Choroid plexus epithelial cell (primary cell): ENCODE measurements at regions not wholly inside any gene's neighbourhood (a gene's known extent, or its start where the extent isn't known, plus 50 kb on each side); places are given as distances from the start of the nearest gene placed in this dataset.

Experiments
- DNase-seq: peaks from one replicate; pipeline ENCODE4 v3.0.0-alpha.2; 2010; ENCODE audit warnings: low read depth
- H3K4me3 ChIP-seq: 2 replicates; pipeline ENCODE4 v1.5.1; 2011; ENCODE audit warnings: low read depth, mild to moderate bottlenecking, control low read depth, low read length, moderate library complexity
- CTCF ChIP-seq: conservative IDR thresholded peaks from 2 replicates; pipeline ENCODE4 v1.5.1; 2011; ENCODE audit warnings: low read depth, mild to moderate bottlenecking, control low read depth, inconsistent platforms, low read length, moderate library complexity

GRCh38 chr6:6919173-6919572, 188.6 kb upstream of the RREB1 start:
- no peak for TF ChIP-seq CTCF
- H3K4me3 ChIP-seq: no peak overlapping the region
- no peak for DNase-seq

GRCh38 chr6:6920114-6920986, 187.4 kb upstream of the RREB1 start:
- TF ChIP-seq CTCF: no peak
- no peak overlapping the region for H3K4me3 ChIP-seq
- DNase-seq: no peak

- TF ChIP-seq CTCF: no peak
- no peak overlapping the region for H3K4me3 ChIP-seq
- DNase-seq: no peak
These were observed 186.8 kb upstream of the RREB1 start for GRCh38 chr6:6920987-6921313.

- H3K4me3 ChIP-seq: no peak overlapping the region
- no peak for DNase-seq
- TF ChIP-seq CTCF: no peak
These were observed 185.6 kb upstream of the RREB1 start for GRCh38 chr6:6922166-6922565.

GRCh38 chr6:6923605-6924004, 184.2 kb upstream of the RREB1 start:
- DNase-seq: no peak
- TF ChIP-seq CTCF: no peak
- no peak overlapping the region for H3K4me3 ChIP-seq

- H3K4me3 ChIP-seq: no peak overlapping the region
- DNase-seq: no peak
These were observed 183.1 kb upstream of the RREB1 start for GRCh38 chr6:6924708-6925107.

More at GRCh38 chr6:6924708-6925107, 183.1 kb upstream of the RREB1 start:
- TF ChIP-seq CTCF: no peak
